Mesendoderm (in vitro differentiated cells): ENCODE measurements at regions not wholly inside any gene's neighbourhood (a gene's known extent, or its start where the extent isn't known, plus 50 kb on each side); places are given as distances from the start of the nearest gene placed in this dataset.

ENCODE experiments used
- DNase-seq: peaks from one replicate; pipeline ENCODE4 v3.0.0; 2013
- H2AK5ac ChIP-seq: 2 replicates; pipeline ENCODE4 v1.6.1; 2013; ENCODE audit warnings: low read length, inconsistent platforms
- H2BK120ac ChIP-seq: 2 replicates; pipeline ENCODE4 v1.6.1; 2013; ENCODE audit warnings: low read depth, mild to moderate bottlenecking, low read length, moderate library complexity, mixed read lengths
- H2BK15ac ChIP-seq: replicated peaks from 2 replicates; pipeline ENCODE4 v1.6.1; 2013; ENCODE audit warnings: low read depth, mild to moderate bottlenecking, moderate library complexity
- H2BK5ac ChIP-seq: 2 replicates; pipeline ENCODE4 v1.6.1; 2013; ENCODE audit warnings: low read length, inconsistent platforms
- H3K18ac ChIP-seq: 2 replicates; pipeline ENCODE4 v1.6.1; 2013; ENCODE audit warnings: mild to moderate bottlenecking, low read length, mixed read lengths
- H3K23ac ChIP-seq: one replicate; pipeline ENCODE4 v1.6.1; 2013; ENCODE audit warnings: low read length
- H3K27ac ChIP-seq: 2 replicates; pipeline ENCODE4 v1.5.1; 2013; ENCODE audit warnings: low read depth, mild to moderate bottlenecking, inconsistent platforms, low read length, moderate library complexity
- H3K27me3 ChIP-seq: 2 replicates; pipeline ENCODE4 v1.6.1; 2013; ENCODE audit warnings: low read length, control low read depth, mild to moderate bottlenecking, inconsistent platforms; ENCODE audit not compliant: insufficient read depth, poor library complexity
- H3K36me3 ChIP-seq: 2 replicates; pipeline ENCODE4 v1.6.1; 2013; ENCODE audit warnings: low read length, inconsistent platforms; ENCODE audit not compliant: control insufficient read depth, insufficient read depth
- H3K4ac ChIP-seq: one replicate; pipeline ENCODE4 v1.6.1; 2013; ENCODE audit warnings: low read depth, mild to moderate bottlenecking, low read length, moderate library complexity
- H3K4me1 ChIP-seq: 2 replicates; pipeline ENCODE4 v1.6.1; 2013; ENCODE audit warnings: low read depth, low read length, inconsistent platforms; ENCODE audit not compliant: control insufficient read depth
- H3K4me2 ChIP-seq: 2 replicates; pipeline ENCODE4 v1.6.1; 2013; ENCODE audit warnings: low read length
- H3K4me3 ChIP-seq: 2 replicates; pipeline ENCODE4 v1.5.1; 2013; ENCODE audit warnings: mild to moderate bottlenecking, low read length
- H3K56ac ChIP-seq: one replicate; pipeline ENCODE4 v1.6.1; 2013; ENCODE audit warnings: low read length
- H3K79me1 ChIP-seq: 2 replicates; pipeline ENCODE4 v1.6.1; 2013; ENCODE audit warnings: low read length, inconsistent platforms
- H3K79me2 ChIP-seq: 2 replicates; pipeline ENCODE4 v1.6.1; 2013; ENCODE audit warnings: mild to moderate bottlenecking, low read length; ENCODE audit not compliant: control insufficient read depth, insufficient read depth
- H3K9ac ChIP-seq: 2 replicates; pipeline ENCODE4 v1.6.1; 2013; ENCODE audit warnings: low read length, inconsistent platforms
- H4K5ac ChIP-seq: one replicate; pipeline ENCODE4 v1.6.1; 2013; ENCODE audit warnings: low read length
- H4K8ac ChIP-seq: one replicate; pipeline ENCODE4 v1.6.1; 2013; ENCODE audit warnings: low read depth, mild to moderate bottlenecking, control low read depth, low read length, moderate library complexity
- WGBS: extraction: QIAGEN DNeasy Blood & Tissue Kit; methylation state at CpG from one replicate; pipeline ENCODE4 v1.1.7; 2013; ENCODE audit warnings: low lambda C conversion rate, missing lambda C conversion rate; ENCODE audit not compliant: insufficient coverage; ENCODE audit errors: extremely low coverage; 5-methylcytosine and 5-hydroxymethylcytosine counted together

- Histone ChIP-seq H3K18ac (no peak overlapping the region), H3K4me1 (no peaks in the 10 kb centered on the region), H3K79me2 (no peaks in the 10 kb centered on the region), H3K4me3 (no peak overlapping the region), H2BK15ac (no peak overlapping the region), H4K5ac (no peak overlapping the region), H2AK5ac (no peak overlapping the region), H3K23ac (no peak overlapping the region), H3K27me3 (no peaks in the 10 kb centered on the region), H3K27ac (no peak overlapping the region), H3K36me3 (no peaks in the 10 kb centered on the region), H2BK5ac (no peak overlapping the region), H3K79me1 (no peaks in the 10 kb centered on the region), H3K4ac (no peak overlapping the region), H4K8ac (no peak overlapping the region), H3K9ac (no peak overlapping the region), H3K4me2 (no peak overlapping the region), H3K56ac (no peak overlapping the region), H2BK120ac (no peak overlapping the region)
- DNase-seq = no peak
- WGBS = no CpG with 5 or more reads among the region's 5 CpGs
These were observed 356.0 kb downstream of the INHBA start for GRCh38 chr7:41346878-41347277.

GRCh38 chr7:41339913-41340676 is 362.8 kb downstream of the INHBA start:
- no peaks in the 10 kb centered on the region for H3K79me2 ChIP-seq
- no peak overlapping the region for H3K4me2 ChIP-seq
- no peak for DNase-seq
- no peak overlapping the region for H4K5ac ChIP-seq
- no peak overlapping the region for H3K4ac ChIP-seq
- H2AK5ac ChIP-seq = no peak overlapping the region
- no peak overlapping the region for H3K18ac ChIP-seq
- H3K4me1 ChIP-seq = no peaks in the 10 kb centered on the region
- H3K36me3 ChIP-seq = no peaks in the 10 kb centered on the region
- H2BK15ac ChIP-seq = no peak overlapping the region
- H2BK120ac ChIP-seq = no peak overlapping the region
- H3K56ac ChIP-seq = no peak overlapping the region
- WGBS = no CpG with 5 or more reads among the region's 8 CpGs
- H3K4me3 ChIP-seq = no peak overlapping the region
- no peak overlapping the region for H2BK5ac ChIP-seq
- no peak overlapping the region for H3K27ac ChIP-seq
- no peak overlapping the region for H4K8ac ChIP-seq
- no peaks in the 10 kb centered on the region for H3K27me3 ChIP-seq
- no peaks in the 10 kb centered on the region for H3K79me1 ChIP-seq
- no peak overlapping the region for H3K9ac ChIP-seq
- H3K23ac ChIP-seq = no peak overlapping the region

- Histone ChIP-seq H3K23ac (no peak overlapping the region), H3K18ac (no peak overlapping the region), H2BK15ac (no peak overlapping the region), H3K4me3 (no peak overlapping the region), H3K56ac (no peak overlapping the region), H3K79me1 (no peaks in the 10 kb centered on the region), H3K4me2 (no peak overlapping the region), H4K5ac (no peak overlapping the region), H3K9ac (no peak overlapping the region), H4K8ac (no peak overlapping the region), H2AK5ac (no peak overlapping the region), H3K79me2 (no peaks in the 10 kb centered on the region), H2BK5ac (no peak overlapping the region), H3K36me3 (no peaks in the 10 kb centered on the region), H3K27me3 (no peaks in the 10 kb centered on the region), H3K4me1 (no peaks in the 10 kb centered on the region), H3K4ac (no peak overlapping the region), H2BK120ac (no peak overlapping the region), H3K27ac (no peak overlapping the region)
- DNase-seq = no peak
- no CpG with 5 or more reads among the region's 5 CpGs for WGBS
These were observed 365.9 kb downstream of the INHBA start for GRCh38 chr7:41336981-41337380.

- H3K4ac ChIP-seq = no peak overlapping the region
- H3K27ac ChIP-seq = no peak overlapping the region
- no peaks in the 10 kb centered on the region for H3K4me1 ChIP-seq
- H4K8ac ChIP-seq = no peak overlapping the region
- H3K4me3 ChIP-seq = no peak overlapping the region
- H3K27me3 ChIP-seq = no peaks in the 10 kb centered on the region
- H3K56ac ChIP-seq = no peak overlapping the region
- no peaks in the 10 kb centered on the region for H3K79me1 ChIP-seq
- H3K36me3 ChIP-seq = no peaks in the 10 kb centered on the region
- DNase-seq = no peak
- H2AK5ac ChIP-seq = no peak overlapping the region
- WGBS = no CpG with 5 or more reads among the region's 2 CpGs
- H3K4me2 ChIP-seq = no peak overlapping the region
- no peak overlapping the region for H3K9ac ChIP-seq
- no peak overlapping the region for H3K18ac ChIP-seq
- no peaks in the 10 kb centered on the region for H3K79me2 ChIP-seq
- H2BK15ac ChIP-seq = no peak overlapping the region
- no peak overlapping the region for H3K23ac ChIP-seq
- no peak overlapping the region for H2BK5ac ChIP-seq
- no peak overlapping the region for H2BK120ac ChIP-seq
- no peak overlapping the region for H4K5ac ChIP-seq
These were observed 366.4 kb downstream of the INHBA start for GRCh38 chr7:41336455-41336952.

GRCh38 chr7:41334071-41334862 is 368.6 kb downstream of the INHBA start:
- Histone ChIP-seq H4K5ac (no peak overlapping the region), H3K27me3 (no peaks in the 10 kb centered on the region), H4K8ac (no peak overlapping the region), H2BK5ac (no peak overlapping the region), H3K4ac (no peak overlapping the region), H2AK5ac (no peak overlapping the region), H3K56ac (no peak overlapping the region), H2BK15ac (no peak overlapping the region), H3K9ac (no peak overlapping the region), H3K4me2 (no peak overlapping the region), H3K4me3 (no peak overlapping the region), H3K79me2 (no peaks in the 10 kb centered on the region), H2BK120ac (no peak overlapping the region), H3K36me3 (no peaks in the 10 kb centered on the region), H3K79me1 (no peaks in the 10 kb centered on the region), H3K18ac (no peak overlapping the region), H3K4me1 (no peaks in the 10 kb centered on the region), H3K27ac (no peak overlapping the region), H3K23ac (no peak overlapping the region)
- no CpG with 5 or more reads among the region's 4 CpGs for WGBS
- DNase-seq = no peak
